ENCODE measurements at regions not wholly inside any gene's neighbourhood (a gene's known extent, or its start where the extent isn't known, plus 50 kb on each side); places are given as distances from the start of the nearest gene placed in this dataset.

GRCh38 chr16:16791051-16791450 lies 412.1 kb downstream of the NPIPA7 start:
- Histone ChIP-seq H2BK20ac (ENCODE audit: low read length) (no peak overlapping the region), H3K4me2 (ENCODE audit: insufficient read depth in 1 of 2, low read depth in 2 of 2, low read length in 2 of 2) (no peak overlapping the region), H3K18ac (ENCODE audit: extremely low read depth, low read length) (no peak overlapping the region), H3K4me1 (replicated peaks in 1 of 4; ENCODE audit: control insufficient read depth in 3 of 4, insufficient read depth in 4 of 4, low read length in 3 of 4) (peaks cover 2 to 7% (median 3%) of the 10 kb centered on the region in 4 experiments; a peak in 5 of 7 replicates), H2BK15ac (ENCODE audit: low read length) (no peak overlapping the region), H3K23me2 (ENCODE audit: low read depth, low read length) (no peaks in the 10 kb centered on the region), H4K8ac (ENCODE audit: extremely low read depth, insufficient read depth, low read length) (no peak overlapping the region), H3K56ac (replicated peaks; ENCODE audit: insufficient read length, low read depth, low read length) (no peak overlapping the region), H4K20me1 (replicated peaks in 1 of 2; ENCODE audit: control insufficient read depth in 1 of 2, insufficient read depth in 2 of 2, low read length in 2 of 2) (no peaks in the 10 kb centered on the region), H3K27me3 (replicated peaks in 1 of 4; ENCODE audit: control insufficient read depth in 3 of 4, extremely low read depth in 1 of 4, insufficient read depth in 3 of 4, low read length in 3 of 4) (no peaks in the 10 kb centered on the region), H3K4me3 (ENCODE audit: extremely low read depth in 1 of 4, insufficient read depth in 2 of 4, low read depth in 3 of 4, low read length in 4 of 4) (no peak overlapping the region), H3K9me3 (ENCODE audit: insufficient read depth in 2 of 2, low read depth in 1 of 2, low read length in 1 of 2) (peaks cover 5 to 12% of the 10 kb centered on the region in 2 experiments; a peak in 3 of 4 replicates), H4K91ac (replicated peaks; ENCODE audit: insufficient read length, low read length) (no peak overlapping the region), H3K14ac (ENCODE audit: insufficient read length) (no peak overlapping the region), H3K79me2 (ENCODE audit: control insufficient read depth in 1 of 2, insufficient read depth in 2 of 2, low read length in 2 of 2) (no peaks in the 10 kb centered on the region), H3K23ac (ENCODE audit: insufficient read length) (no peak overlapping the region), H2AK5ac (ENCODE audit: low read depth, low read length) (no peak overlapping the region), H3K4ac (replicated peaks; ENCODE audit: insufficient read length, low read depth, low read length) (no peak overlapping the region), H3K9ac (replicated peaks in 1 of 4; ENCODE audit: extremely low read depth in 1 of 4, low read depth in 3 of 4, low read length in 3 of 4) (no peak overlapping the region), H3K36me3 (ENCODE audit: control insufficient read depth in 2 of 4, insufficient read depth in 4 of 4, low read length in 3 of 4) (no peaks in the 10 kb centered on the region), H2BK12ac (ENCODE audit: low read depth, low read length) (no peak overlapping the region), H4K5ac (ENCODE audit: insufficient read length, low read depth, low read length) (no peak overlapping the region), H3K79me1 (ENCODE audit: low read depth, low read length) (no peaks in the 10 kb centered on the region), H2BK5ac (ENCODE audit: low read depth, low read length) (no peak overlapping the region), H3K27ac (ENCODE audit: low read depth, low read length) (no peak overlapping the region), H2BK120ac (replicated peaks; ENCODE audit: low read depth, low read length) (no peak overlapping the region), H2AFZ (ENCODE audit: low read length) (no peak overlapping the region)
- WGBS, 2 experiments (ENCODE audit: extremely low coverage in 1 of 2, insufficient coverage in 1 of 2, insufficient read length in 1 of 2, insufficient replicate concordance in 2 of 2, low coverage in 1 of 2, low lambda C conversion rate in 2 of 2, missing lambda C conversion rate in 1 of 2) = 93% methylated on average over 1 of the region's 1 CpG; no CpG with 5 or more reads in 1 of the 2 experiments
- ChIA-PET CTCF (ENCODE audit: partially characterized antibody) (no interaction called here), POLR2A (ENCODE audit: partially characterized antibody) (no interaction called here)
- no peak for FAIRE-seq
- DNase-seq (ENCODE audit: low read depth in 1 of 2, low spot score in 2 of 2) = no peak
- TF ChIP-seq ZNF274 (IDR thresholded peaks at IDR 0.05; ENCODE audit: borderline replicate concordance, extremely low read depth, low read length) (no peak), POLR2AphosphoS5 (IDR thresholded peaks at IDR 0.05; ENCODE audit: low read depth, low read length) (no peak), TAF7 (optimal IDR thresholded peaks at IDR 0.05; ENCODE audit: borderline replicate concordance, low read depth, low read length) (no peak), HDAC2 (IDR thresholded peaks at IDR 0.05; ENCODE audit: borderline replicate concordance in 1 of 2, low read depth in 2 of 2, low read length in 2 of 2) (no peak), CEBPB (IDR thresholded peaks at IDR 0.05; ENCODE audit: low read depth, low read length) (no peak), CHD2 (IDR thresholded peaks at IDR 0.05; ENCODE audit: low read length) (no peak), SP4 (IDR thresholded peaks at IDR 0.05; ENCODE audit: low read length) (no peak), EP300 (IDR thresholded peaks at IDR 0.05; ENCODE audit: borderline replicate concordance in 1 of 2, low read depth in 2 of 2, low read length in 2 of 2) (no peak), GTF2F1 (IDR thresholded peaks at IDR 0.05; ENCODE audit: borderline replicate concordance, low read depth, low read length) (no peak), CBX8 (IDR thresholded peaks at IDR 0.05; ENCODE audit: borderline replicate concordance, low read depth, low read length) (no peak), BACH1 (IDR thresholded peaks at IDR 0.05; ENCODE audit: low read length) (no peak), E2F6 (IDR thresholded peaks at IDR 0.05) (no peak), JUN (IDR thresholded peaks at IDR 0.05; ENCODE audit: low read depth, low read length) (no peak), SIRT6 (IDR thresholded peaks at IDR 0.05; ENCODE audit: low read length) (no peak)
- TF ChIP-seq, protein P1, sequence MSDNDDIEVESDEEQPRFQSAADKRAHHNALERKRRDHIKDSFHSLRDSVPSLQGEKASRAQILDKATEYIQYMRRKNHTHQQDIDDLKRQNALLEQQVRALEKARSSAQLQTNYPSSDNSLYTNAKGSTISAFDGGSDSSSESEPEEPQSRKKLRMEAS (IDR thresholded peaks at IDR 0.05) = no peak

Measured in H1 (cell line).